GM12801 (cell line): ENCODE measurements at regions not wholly inside any gene's neighbourhood (a gene's known extent, or its start where the extent isn't known, plus 50 kb on each side); places are given as distances from the start of the nearest gene placed in this dataset.

Experiments used
- TF ChIP-seq, protein P1 (sequence below): IDR thresholded peaks from one replicate; pipeline ENCODE4 v1.5.1; 2011; ENCODE audit warnings: control low read depth; ENCODE audit not compliant: insufficient read length; ENCODE audit errors: extremely low read depth

GRCh38 chr6:98027898-98028297 is 744.9 kb upstream of the MMS22L start:
- TF ChIP-seq, protein P1, sequence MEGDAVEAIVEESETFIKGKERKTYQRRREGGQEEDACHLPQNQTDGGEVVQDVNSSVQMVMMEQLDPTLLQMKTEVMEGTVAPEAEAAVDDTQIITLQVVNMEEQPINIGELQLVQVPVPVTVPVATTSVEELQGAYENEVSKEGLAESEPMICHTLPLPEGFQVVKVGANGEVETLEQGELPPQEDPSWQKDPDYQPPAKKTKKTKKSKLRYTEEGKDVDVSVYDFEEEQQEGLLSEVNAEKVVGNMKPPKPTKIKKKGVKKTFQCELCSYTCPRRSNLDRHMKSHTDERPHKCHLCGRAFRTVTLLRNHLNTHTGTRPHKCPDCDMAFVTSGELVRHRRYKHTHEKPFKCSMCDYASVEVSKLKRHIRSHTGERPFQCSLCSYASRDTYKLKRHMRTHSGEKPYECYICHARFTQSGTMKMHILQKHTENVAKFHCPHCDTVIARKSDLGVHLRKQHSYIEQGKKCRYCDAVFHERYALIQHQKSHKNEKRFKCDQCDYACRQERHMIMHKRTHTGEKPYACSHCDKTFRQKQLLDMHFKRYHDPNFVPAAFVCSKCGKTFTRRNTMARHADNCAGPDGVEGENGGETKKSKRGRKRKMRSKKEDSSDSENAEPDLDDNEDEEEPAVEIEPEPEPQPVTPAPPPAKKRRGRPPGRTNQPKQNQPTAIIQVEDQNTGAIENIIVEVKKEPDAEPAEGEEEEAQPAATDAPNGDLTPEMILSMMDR = no peak

- TF ChIP-seq, protein P1 = no peak
These were observed 750.6 kb upstream of the MMS22L start for GRCh38 chr6:98033617-98034016.

DNA sequence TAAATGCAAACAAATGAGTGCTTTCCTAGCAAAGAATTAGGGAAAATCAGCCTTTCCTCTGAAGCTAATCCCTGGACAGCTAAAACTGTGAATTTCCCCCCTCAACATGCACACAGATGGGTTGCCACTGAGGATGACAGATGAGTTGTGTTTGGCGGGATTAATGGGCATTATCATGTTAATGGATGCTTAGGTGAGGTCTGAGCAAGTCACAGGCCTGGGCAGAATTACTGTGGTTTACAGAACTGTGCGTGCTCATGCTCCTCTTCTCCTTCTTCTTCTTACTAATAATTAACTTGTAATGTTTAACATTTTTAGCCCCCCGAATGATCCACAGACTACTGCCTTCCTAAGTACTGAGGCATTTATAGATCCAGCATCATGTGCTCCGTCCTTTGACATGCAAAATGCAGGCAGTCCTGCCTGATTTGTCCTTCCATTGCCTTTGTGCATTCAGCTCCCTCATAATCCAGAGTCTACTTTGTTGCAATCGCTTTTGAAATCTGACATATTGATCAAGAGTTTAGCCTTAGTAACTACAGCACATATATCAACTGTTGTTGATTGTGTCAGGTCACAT is 753.4 kb upstream of the MMS22L start:
- TF ChIP-seq, protein P1 = no peak

GRCh38 chr6:98037571-98037970 is 754.6 kb upstream of the MMS22L start:
- TF ChIP-seq, protein P1 = no peak

DNA sequence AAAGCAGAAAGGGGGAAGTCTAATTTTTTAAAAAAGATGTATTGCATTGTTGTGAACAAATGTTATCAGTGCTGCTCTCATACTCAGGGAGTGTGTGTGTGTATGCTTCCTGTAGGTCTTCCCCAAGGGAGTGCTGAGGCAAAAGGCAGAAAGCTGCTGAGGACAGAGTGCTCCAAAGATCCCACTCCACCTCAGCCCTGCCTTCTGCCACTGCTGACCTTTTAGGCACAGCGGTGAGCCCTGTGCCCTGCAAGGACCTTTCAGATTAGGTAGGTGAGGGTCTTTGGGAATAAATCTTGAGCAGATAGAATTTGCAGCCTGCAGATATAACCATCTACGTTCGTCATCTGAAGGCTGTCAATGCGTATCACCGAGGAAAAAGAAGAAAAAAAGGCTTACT is 756.4 kb upstream of the MMS22L start:
- TF ChIP-seq, protein P1 = no peak

DNA sequence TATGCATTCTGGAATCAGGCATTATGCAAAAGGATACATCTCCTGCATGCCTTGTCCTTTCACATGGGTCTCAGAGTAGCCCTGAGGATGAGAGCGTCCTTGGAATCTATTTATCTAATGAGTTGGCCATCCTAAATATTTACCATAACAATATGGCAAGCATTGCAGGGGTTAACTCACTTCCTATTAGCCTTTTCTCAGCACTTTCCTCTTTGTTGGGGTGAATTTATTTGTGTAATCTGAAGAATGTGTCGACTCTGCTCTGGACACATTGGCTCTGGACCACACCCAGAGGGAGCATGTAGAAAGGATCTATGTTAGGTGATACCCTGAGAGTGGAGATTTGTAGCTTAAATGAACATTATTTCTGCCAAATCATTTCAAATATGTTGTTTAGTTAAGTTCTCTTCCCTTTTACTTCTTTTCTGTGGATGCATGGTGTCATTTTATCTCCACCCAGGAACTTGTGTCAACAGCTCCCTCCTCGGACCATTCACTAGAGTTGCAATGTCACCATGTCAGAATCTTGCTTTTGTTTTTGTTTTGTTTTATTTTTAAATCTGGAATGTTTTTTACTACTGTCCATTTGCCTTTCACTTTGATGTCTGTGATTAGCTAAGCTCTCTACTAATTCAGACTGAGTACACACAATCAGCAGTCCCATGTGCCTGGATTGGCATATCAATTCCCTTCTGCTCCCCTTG is 757.0 kb upstream of the MMS22L start:
- TF ChIP-seq, protein P1 = no peak

GRCh38 chr6:98041056-98041455 is 758.0 kb upstream of the MMS22L start:
- TF ChIP-seq, protein P1 = no peak
